WTC11 (cell line): ENCODE measurements at regions not wholly inside any gene's neighbourhood (a gene's known extent, or its start where the extent isn't known, plus 50 kb on each side); places are given as distances from the start of the nearest gene placed in this dataset.

Experiments used
- CREB1 ChIP-seq: sonication (generic); formaldehyde crosslinking; IDR thresholded peaks from 2 replicates; pipeline ENCODE4 v1.8.0; 2023; ENCODE audit warnings: mild to moderate bottlenecking, missing genetic modification reagents
- ELF4 ChIP-seq: sonication (generic); formaldehyde crosslinking; IDR thresholded peaks from 2 replicates; pipeline ENCODE4 v1.8.1; 2022; ENCODE audit warnings: low read depth, mild to moderate bottlenecking, moderate library complexity, missing genetic modification reagents
- FOXP4 ChIP-seq: sonication (generic); formaldehyde crosslinking; IDR thresholded peaks from 2 replicates; pipeline ENCODE4 v1.8.0; 2022; ENCODE audit warnings: mild to moderate bottlenecking, missing genetic modification reagents
- MAX ChIP-seq: sonication (generic); formaldehyde crosslinking; IDR thresholded peaks from 2 replicates; pipeline ENCODE4 v1.8.0; 2022; ENCODE audit warnings: mild to moderate bottlenecking, missing genetic modification reagents
- NR3C1 ChIP-seq: sonication (generic); formaldehyde crosslinking; conservative IDR thresholded peaks from 2 replicates; pipeline ENCODE4 v1.8.1; 2023; ENCODE audit warnings: low read depth, mild to moderate bottlenecking, missing genetic modification reagents
- ZBTB21 ChIP-seq: sonication (generic); formaldehyde crosslinking; IDR thresholded peaks from 2 replicates; pipeline ENCODE4 v1.8.1; 2023; ENCODE audit warnings: mild to moderate bottlenecking, missing genetic modification reagents, borderline replicate concordance
- TF ChIP-seq, protein P1 (sequence below): sonication (generic); formaldehyde crosslinking; conservative IDR thresholded peaks from 2 replicates; pipeline ENCODE4 v1.8.1; 2022; ENCODE audit warnings: mild to moderate bottlenecking, missing genetic modification reagents
- TF ChIP-seq, protein P2 (sequence below): fragments of 200-600 bp; IDR thresholded peaks from 2 replicates; pipeline ENCODE4 v1.8.0; 2022; ENCODE audit warnings: antibody characterized with exemption

GRCh38 chr7:20276705-20277472, 53.8 kb upstream of the ITGB8 start:
- TF ChIP-seq, protein P1, sequence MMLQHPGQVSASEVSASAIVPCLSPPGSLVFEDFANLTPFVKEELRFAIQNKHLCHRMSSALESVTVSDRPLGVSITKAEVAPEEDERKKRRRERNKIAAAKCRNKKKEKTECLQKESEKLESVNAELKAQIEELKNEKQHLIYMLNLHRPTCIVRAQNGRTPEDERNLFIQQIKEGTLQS = no peak
- TF ChIP-seq NR3C1 (CRISPR knock-in tag) = no peak
- no peak for TF ChIP-seq MAX
- TF ChIP-seq, protein P2, sequence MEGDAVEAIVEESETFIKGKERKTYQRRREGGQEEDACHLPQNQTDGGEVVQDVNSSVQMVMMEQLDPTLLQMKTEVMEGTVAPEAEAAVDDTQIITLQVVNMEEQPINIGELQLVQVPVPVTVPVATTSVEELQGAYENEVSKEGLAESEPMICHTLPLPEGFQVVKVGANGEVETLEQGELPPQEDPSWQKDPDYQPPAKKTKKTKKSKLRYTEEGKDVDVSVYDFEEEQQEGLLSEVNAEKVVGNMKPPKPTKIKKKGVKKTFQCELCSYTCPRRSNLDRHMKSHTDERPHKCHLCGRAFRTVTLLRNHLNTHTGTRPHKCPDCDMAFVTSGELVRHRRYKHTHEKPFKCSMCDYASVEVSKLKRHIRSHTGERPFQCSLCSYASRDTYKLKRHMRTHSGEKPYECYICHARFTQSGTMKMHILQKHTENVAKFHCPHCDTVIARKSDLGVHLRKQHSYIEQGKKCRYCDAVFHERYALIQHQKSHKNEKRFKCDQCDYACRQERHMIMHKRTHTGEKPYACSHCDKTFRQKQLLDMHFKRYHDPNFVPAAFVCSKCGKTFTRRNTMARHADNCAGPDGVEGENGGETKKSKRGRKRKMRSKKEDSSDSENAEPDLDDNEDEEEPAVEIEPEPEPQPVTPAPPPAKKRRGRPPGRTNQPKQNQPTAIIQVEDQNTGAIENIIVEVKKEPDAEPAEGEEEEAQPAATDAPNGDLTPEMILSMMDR = no peak
- no peak for TF ChIP-seq FOXP4 (CRISPR knock-in tag)
- TF ChIP-seq ZBTB21 (CRISPR knock-in tag) = no peak
- no peak for TF ChIP-seq ELF4 (CRISPR knock-in tag)
- TF ChIP-seq CREB1 (CRISPR knock-in tag) = no peak
